ENCODE measurements at regions not wholly inside any gene's neighbourhood (a gene's known extent, or its start where the extent isn't known, plus 50 kb on each side); places are given as distances from the start of the nearest gene placed in this dataset.
"Not testable (repeated sequence)": the region's sequence is repeated elsewhere in the genome, so short reads cannot be mapped to it uniquely, and the experiment has no call there.

DNA sequence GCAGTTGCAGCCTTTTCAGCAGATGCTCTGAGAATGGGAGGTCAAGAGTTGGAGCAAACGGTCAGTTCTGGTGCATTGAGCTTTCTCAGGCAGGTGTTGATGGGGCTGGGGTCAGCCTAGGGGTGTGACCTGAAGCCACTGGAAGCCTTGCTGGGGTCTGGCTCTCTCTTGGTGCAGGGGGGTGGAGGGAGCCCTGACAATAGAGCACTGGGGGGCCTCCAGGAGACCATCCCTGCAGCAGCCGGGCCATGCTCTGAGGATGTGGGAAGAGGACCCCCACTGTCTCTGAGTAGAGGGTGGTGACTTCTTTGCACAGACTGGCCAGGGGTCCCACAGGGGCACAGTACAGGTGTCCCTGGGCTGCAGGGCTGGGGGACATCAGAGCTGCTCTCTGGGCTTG is 528.8 kb downstream of the GOLGA6L6 start:
- not testable (repeated sequence) for H3K27me3 ChIP-seq (ENCODE audit: control insufficient read depth, insufficient read depth, low read length); H3K4me3 ChIP-seq (ENCODE audit: low read depth, low read length); H3K36me3 ChIP-seq (ENCODE audit: control insufficient read depth, insufficient read depth, low read length); DNase-seq (ENCODE audit: low read depth)

DNA sequence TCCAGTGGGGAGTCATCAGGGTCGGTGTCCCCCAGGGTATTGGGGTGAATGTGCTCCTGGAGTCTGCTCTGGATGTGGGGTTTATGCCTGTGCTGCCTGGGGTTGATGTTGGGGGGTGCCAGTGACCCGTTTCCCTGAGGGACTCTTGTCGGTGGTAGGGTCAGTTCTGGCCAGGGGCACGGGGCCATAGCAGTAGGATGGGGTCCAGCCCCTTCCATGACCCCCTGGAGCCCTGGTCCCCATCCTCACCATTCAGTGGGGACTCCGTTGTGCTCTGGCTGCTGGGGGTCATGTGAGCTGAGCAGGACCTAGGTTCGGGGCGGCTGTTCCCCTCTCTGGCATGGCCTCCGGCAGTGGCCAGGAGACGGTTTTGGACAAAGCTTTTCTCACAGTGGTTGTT is 530.8 kb downstream of the GOLGA6L6 start:
- DNase-seq (ENCODE audit: low read depth); H3K4me3 ChIP-seq (ENCODE audit: low read depth, low read length); H3K27me3 ChIP-seq (ENCODE audit: control insufficient read depth, insufficient read depth, low read length); H3K36me3 ChIP-seq (ENCODE audit: control insufficient read depth, insufficient read depth, low read length): not testable (repeated sequence)

DNA sequence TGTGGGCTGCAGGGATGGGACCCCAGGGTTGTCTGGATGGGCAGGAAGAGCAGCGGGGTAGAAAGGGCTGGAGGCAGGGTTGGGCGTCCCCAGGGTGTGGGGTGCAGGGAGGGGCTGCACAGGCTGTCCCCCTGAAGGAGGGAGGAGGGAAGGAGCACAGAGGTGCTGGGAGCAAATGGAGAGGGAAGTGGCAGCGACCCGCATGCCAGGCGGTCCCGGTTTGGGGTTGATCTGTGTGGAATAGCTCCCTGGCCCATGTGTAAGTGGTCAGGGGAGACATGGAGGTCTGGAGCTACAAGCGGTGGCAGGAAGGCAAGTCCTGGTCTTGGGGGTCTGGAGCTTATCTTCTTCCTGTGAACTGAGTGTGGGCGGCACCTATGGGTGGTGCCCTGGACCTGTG is 532.0 kb downstream of the GOLGA6L6 start:
- not testable (repeated sequence) for H3K27me3 ChIP-seq (ENCODE audit: control insufficient read depth, insufficient read depth, low read length); DNase-seq (ENCODE audit: low read depth); H3K4me3 ChIP-seq (ENCODE audit: low read depth, low read length); H3K36me3 ChIP-seq (ENCODE audit: control insufficient read depth, insufficient read depth, low read length)

DNA sequence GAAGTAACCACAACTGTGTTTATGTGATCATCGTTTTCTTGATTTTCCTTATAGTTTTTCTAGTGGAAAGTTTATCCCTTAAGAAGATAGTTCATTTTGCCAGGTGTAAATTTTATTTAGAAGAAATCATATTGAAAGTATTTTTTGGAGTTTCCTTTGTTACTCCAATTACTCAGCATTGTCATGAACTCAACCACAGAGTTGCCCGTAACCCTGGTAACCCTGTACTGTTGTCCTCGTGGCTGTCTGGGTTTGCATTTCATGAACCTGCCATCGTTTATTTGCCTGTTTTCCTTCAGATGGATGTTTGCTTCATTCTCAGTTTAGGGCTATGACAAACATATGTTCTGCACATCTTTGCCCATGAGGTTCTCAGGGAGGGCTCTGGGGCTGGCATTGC is 534.3 kb downstream of the GOLGA6L6 start:
- H3K27me3 ChIP-seq (ENCODE audit: control insufficient read depth, insufficient read depth, low read length); H3K4me3 ChIP-seq (ENCODE audit: low read depth, low read length); DNase-seq (ENCODE audit: low read depth); H3K36me3 ChIP-seq (ENCODE audit: control insufficient read depth, insufficient read depth, low read length): not testable (repeated sequence)

GRCh38 chr15:20003471-20003870 is 538.1 kb downstream of the GOLGA6L6 start:
- H3K27me3 ChIP-seq (ENCODE audit: control insufficient read depth, insufficient read depth, low read length); H3K4me3 ChIP-seq (ENCODE audit: low read depth, low read length); DNase-seq (ENCODE audit: low read depth); H3K36me3 ChIP-seq (ENCODE audit: control insufficient read depth, insufficient read depth, low read length): not testable (repeated sequence)

DNA sequence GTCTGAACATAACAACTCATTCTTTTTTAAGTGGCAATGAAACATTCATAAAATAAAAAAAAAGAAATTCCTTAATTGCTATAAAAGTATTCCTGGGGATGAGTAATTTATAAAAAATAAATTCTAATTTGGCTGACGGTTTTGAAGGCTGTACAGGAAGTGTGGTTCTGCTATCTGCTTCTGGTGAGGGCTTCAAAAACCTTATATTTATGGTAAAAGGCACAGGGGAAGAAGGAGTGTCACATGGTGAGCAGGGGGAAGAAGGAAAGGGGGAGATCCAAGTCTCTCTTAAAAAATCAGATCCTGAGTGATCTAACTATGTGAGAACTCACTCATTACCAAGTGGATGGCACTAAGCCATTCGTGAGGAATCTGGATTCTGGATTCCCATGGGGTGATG is 539.0 kb downstream of the GOLGA6L6 start:
- H3K4me3 ChIP-seq (ENCODE audit: low read depth, low read length); H3K36me3 ChIP-seq (ENCODE audit: control insufficient read depth, insufficient read depth, low read length); DNase-seq (ENCODE audit: low read depth); H3K27me3 ChIP-seq (ENCODE audit: control insufficient read depth, insufficient read depth, low read length): not testable (repeated sequence)

DNA sequence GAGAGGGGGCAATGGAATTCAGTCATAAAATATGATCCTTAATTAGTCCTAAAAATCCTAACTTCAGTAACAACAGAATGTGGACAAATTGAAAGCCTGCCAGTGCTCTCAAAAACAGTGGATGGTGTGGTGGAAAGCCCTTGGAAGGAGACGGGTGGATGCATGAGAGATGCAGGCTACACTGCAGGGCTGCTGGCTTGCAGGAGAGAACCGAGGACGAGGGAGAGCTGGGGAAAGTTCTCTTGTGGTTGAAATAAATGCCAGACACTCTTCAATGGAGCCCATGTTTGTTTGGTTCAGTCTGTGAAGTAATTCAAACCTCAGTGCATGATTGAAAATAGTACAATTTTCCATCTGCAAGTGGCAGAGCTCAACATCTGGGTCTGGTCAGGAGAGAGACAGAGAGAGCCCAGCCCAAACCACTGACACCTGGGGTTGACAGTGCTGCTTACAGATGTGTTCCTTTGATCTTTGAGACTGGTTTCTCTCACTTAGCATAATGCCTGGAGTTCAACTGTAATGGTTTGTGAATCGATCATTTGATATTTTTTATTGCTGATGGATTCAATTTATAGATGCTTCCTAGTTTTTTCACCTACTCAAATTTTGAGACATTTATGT is 544.9 kb downstream of the GOLGA6L6 start:
- not testable (repeated sequence) for H3K36me3 ChIP-seq (ENCODE audit: control insufficient read depth, insufficient read depth, low read length); DNase-seq (ENCODE audit: low read depth); H3K27me3 ChIP-seq (ENCODE audit: control insufficient read depth, insufficient read depth, low read length); H3K4me3 ChIP-seq (ENCODE audit: low read depth, low read length)

GRCh38 chr15:19995296-19995695 is 546.3 kb downstream of the GOLGA6L6 start:
- H3K36me3 ChIP-seq (ENCODE audit: control insufficient read depth, insufficient read depth, low read length); H3K4me3 ChIP-seq (ENCODE audit: low read depth, low read length); DNase-seq (ENCODE audit: low read depth); H3K27me3 ChIP-seq (ENCODE audit: control insufficient read depth, insufficient read depth, low read length): not testable (repeated sequence)

GRCh38 chr15:19992428-19992827 is 549.2 kb downstream of the GOLGA6L6 start:
- TF ChIP-seq, protein P1, sequence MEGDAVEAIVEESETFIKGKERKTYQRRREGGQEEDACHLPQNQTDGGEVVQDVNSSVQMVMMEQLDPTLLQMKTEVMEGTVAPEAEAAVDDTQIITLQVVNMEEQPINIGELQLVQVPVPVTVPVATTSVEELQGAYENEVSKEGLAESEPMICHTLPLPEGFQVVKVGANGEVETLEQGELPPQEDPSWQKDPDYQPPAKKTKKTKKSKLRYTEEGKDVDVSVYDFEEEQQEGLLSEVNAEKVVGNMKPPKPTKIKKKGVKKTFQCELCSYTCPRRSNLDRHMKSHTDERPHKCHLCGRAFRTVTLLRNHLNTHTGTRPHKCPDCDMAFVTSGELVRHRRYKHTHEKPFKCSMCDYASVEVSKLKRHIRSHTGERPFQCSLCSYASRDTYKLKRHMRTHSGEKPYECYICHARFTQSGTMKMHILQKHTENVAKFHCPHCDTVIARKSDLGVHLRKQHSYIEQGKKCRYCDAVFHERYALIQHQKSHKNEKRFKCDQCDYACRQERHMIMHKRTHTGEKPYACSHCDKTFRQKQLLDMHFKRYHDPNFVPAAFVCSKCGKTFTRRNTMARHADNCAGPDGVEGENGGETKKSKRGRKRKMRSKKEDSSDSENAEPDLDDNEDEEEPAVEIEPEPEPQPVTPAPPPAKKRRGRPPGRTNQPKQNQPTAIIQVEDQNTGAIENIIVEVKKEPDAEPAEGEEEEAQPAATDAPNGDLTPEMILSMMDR (IDR thresholded peaks at IDR 0.05; ENCODE audit: insufficient read depth, low read length, poor library complexity, severe bottlenecking), result no peak
- no peak for DNase-seq (ENCODE audit: low read depth)
- no peak overlapping the region for H3K4me3 ChIP-seq (ENCODE audit: low read depth, low read length)
- H3K27me3 ChIP-seq (ENCODE audit: control insufficient read depth, insufficient read depth, low read length), result no peaks in the 10 kb centered on the region
- no peaks in the 10 kb centered on the region for H3K36me3 ChIP-seq (ENCODE audit: control insufficient read depth, insufficient read depth, low read length)

DNA sequence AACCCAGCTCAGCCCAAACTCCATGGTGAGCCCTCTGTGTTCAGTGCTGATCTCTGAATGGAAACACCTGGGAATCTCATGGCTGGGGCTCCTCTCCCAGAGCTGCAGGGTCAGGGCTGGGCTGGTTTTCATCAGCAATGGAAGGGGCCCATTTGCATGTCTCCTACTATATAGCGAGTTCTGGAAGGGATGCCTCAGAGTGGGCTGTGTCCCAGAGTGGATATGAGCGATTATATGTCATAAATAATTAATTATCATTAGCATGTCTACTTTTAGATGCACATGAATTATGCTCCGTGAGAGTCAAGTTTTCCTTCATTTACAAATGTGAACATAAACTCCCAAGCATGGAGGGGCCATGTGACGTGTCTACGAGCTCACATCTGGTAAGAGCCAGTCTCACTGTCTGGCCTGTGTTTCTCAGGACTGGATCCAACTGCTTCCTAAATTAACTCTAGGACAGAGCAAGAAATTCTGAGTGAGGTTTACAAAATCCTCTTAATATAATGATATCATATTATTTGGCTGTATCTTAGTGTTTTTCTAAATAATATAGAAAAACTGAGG is 553.4 kb downstream of the GOLGA6L6 start:
- H3K36me3 ChIP-seq (ENCODE audit: control insufficient read depth, insufficient read depth, low read length), result no peaks in the 10 kb centered on the region
- no peaks in the 10 kb centered on the region for H3K27me3 ChIP-seq (ENCODE audit: control insufficient read depth, insufficient read depth, low read length)
- TF ChIP-seq, protein P1 (IDR thresholded peaks at IDR 0.05; ENCODE audit: insufficient read depth, low read length, poor library complexity, severe bottlenecking), result no peak
- no peak overlapping the region for H3K4me3 ChIP-seq (ENCODE audit: low read depth, low read length)
- DNase-seq (ENCODE audit: low read depth), result no peak
